Occipital lobe (tissue), 1 donor: ENCODE measurements at regions not wholly inside any gene's neighbourhood (a gene's known extent, or its start where the extent isn't known, plus 50 kb on each side); places are given as distances from the start of the nearest gene placed in this dataset.

Source experiments
- DNase-seq: peaks from one replicate; lab custom pipeline; 2025; lab: John Stamatoyannopoulos, UW

DNA sequence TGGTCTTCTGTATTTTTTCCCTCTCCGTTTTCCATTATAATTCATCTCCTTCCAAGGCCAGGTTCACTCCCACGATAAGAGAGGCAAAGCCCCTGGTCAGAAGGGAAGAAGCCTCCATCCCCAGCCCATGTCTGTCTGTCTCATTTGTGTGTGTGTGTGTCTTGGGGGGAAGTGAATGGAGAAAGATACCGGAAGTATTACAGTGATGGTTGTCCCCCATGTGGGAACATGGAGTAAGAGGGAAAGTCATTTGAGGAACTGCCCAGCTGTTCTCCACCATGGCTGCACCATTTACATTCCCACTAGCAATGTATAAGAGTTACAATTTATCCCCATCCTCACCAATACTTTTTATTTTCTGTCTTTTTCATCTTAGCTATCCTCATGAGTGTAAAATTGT lies 113.6 kb upstream of the ATP8B1 start:
- no peak for DNase-seq

DNA sequence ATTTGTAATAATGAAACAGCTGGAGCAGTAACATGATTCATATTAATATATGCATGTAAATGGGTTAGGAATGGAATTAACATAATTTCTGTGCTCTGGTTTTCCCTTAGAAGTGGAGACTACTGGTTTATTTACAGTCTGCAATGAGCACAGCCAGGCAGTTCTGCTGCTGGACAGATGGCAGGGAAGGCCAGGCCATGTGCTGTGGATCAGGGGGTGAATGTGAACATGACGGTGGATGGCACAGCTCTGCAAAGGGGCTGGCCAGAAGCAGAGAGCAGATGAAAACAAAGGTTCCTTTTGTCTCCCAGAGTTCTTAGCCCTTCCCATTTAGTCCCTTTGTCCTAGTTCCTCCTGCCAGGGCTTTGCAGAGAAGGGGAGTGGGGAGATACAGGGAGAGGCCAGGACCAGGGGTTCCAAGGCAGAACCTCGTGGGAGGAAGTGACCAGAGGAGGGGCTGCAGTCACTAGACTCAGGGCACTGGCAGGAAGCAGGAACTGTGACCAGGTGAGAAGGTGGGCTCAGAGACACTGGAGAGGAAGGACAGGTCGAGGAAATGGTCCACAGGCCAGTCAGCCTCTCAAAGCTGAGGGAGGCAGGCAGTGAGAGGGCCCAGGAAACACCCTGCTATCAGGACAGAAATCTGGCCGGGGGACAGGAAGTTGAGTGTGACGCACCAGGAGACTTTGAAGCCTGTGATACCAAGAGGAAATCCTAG lies 112.9 kb upstream of the ATP8B1 start:
- peak; percentile 53 for DNase-seq

DNA sequence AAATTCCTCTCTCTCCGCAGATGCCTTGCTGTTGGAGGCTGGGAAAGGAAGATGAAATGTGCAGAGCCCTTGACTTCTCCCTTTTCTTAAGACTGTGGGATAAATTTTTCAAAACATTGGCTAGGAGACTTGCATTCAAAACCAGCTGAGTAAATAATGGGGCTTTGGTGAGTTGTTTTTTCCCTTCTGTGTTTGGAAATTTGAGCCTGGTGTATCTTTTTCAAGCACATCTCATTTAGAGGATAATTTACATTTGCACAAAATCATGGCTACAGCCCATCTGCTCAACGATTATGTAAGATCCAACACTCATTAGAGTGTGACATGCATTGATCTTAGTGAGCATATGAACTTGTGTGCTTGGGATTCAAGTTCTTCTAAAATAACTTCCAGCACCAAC lies 112.1 kb upstream of the ATP8B1 start:
- DNase-seq: no peak

DNA sequence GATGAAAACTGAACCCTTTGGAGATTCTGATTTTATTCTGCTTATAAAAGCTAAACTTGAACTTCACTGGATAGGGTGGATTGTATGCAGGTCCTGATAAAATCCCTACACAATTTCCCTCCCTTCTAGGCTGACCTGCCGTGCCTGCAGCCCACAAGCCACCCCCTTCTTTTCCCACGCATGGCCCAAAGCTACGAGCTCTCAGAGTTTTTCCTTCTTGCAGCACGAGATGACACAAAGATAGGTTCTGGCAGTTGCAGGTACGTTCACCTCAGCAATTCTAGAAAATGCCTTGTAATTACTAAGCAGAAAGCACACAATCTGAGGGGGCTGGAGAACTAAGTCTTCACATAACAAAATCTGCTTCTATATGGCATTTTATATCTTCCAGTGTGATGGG lies 110.6 kb upstream of the ATP8B1 start:
- DNase-seq: no peak

DNA sequence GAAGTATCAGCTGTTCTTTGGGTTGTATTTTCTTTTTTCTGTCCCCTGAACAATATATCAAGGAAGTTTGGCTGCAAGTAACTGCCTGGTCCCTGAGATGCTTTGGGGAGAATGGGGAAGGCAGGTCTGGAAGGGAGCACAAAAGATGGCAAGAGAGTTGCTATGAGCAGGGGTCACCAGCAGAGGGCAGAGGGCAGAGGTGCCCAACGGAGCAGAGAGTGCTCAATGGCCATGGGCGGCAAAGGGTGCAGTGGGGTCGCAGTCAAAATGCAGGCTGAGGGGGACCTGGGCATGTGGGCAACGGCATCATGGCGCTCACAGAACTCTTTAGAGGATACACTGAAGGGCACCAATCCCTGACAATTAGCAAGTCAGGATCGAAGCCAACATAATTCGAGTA lies 107.7 kb upstream of the ATP8B1 start:
- DNase-seq: no peak

DNA sequence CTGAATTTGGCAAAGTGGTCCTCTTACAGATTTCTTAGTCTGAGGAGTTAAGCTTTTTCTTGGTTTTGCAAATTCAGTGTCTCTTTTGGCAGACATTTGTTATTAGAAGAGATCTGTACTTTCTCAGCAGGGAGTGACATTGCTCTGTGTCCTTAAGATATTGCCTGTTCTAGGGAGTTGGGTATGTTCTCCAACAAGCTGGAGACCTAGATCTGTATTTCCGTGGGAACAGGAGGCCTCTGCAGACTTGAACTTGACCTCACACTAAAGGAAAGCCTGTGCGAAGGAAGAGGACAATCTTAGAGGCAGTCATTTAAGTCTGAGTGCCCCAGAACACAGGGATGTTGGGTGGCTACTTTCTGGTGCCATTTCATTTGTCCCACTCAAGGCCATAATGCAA lies 107.0 kb upstream of the ATP8B1 start:
- no peak for DNase-seq

DNA sequence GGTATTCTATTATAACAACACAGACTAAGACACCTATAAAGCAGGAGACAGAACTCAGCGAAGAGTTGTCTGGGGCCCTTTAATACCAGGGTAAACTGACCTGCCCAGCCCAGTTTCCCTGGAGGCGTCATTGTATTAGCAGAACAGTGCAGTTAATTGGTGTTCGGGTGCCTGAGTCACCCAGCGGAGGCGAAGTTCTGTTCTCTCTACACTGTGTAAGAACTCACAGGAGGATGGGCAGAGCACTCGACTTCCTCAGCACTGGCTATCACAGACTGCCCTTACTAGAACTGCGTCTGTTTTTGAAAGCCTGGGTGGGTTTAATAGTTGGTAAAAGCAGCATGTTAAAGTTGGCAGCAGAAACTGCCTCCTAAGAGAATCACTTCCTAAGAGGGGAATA lies 106.5 kb upstream of the ATP8B1 start:
- DNase-seq: no peak

DNA sequence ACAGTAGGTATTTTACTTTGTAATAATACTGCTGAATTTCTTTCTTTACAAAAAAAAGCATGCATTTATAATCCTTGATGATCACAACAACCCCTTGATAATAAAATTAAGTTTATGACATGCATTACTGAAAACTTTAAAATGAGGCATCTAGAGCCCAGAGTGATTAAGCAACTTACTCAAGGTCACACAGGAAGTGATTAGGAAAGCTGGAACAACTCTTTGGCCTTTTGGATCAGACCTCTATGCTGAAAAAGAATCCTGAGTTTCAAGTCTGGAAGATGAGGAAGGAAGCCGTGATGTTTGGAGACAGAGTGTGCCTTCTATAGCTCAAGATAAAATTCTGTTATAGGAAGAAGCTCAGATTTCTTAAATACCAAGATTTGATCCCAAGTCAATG lies 105.0 kb upstream of the ATP8B1 start:
- DNase-seq: no peak

DNA sequence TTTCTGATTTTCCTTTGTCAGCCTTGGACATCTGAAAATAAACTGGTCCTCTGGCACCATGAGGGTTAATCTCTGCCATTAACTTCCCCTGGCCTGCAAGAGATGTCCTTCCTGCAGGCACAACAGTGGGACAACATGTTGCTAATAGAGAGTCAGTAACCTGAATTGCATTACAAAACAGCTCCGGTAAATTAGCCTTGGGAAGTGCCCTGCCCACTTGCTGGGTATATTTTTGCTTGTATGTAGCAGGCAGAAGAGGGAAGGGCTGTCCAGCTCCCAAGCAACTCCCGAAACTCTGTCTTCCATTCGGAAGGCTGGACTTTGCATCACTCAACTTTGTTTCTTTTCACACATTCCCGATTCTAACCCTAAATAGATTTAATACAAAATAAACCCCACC lies 104.4 kb upstream of the ATP8B1 start:
- DNase-seq: no peak

DNA sequence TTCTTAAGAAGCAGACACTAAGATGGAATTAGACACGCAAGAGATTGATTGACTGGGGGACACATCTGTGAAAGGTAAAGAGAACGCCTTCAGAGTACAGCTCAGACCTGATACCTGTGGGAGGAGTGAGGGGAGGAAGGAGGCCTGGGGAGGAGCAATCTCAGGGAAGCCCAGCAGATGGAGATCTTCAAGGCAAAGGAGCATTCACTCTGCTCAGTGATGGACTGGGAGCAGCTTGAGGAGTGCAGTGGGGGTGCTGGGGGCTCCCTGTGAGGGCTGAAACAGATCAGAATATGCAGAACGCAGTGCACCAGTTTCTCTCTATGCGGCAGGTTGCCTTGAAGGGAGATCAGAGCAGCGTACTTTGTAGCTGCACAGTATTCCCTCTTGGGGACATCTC lies 103.7 kb upstream of the ATP8B1 start:
- no peak for DNase-seq

DNA sequence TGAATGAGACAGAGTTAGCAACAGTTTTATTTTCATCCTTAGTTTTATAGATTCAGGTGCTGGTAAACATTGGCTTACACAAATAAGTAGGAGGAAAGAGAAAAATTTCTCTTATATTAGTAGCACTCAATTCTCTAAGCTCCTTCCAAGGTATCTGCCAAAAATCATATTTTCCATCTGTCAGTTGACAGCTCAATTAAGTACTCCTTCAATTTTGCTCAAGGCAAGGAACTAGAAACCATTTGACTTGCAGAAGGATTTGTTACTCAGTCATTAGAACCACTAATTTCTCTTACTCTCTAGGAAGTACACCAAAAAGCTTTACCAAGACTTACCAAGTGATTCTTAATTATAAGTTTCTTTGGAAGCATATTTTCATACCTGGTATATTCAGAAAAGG lies 101.4 kb upstream of the ATP8B1 start:
- DNase-seq: no peak

DNA sequence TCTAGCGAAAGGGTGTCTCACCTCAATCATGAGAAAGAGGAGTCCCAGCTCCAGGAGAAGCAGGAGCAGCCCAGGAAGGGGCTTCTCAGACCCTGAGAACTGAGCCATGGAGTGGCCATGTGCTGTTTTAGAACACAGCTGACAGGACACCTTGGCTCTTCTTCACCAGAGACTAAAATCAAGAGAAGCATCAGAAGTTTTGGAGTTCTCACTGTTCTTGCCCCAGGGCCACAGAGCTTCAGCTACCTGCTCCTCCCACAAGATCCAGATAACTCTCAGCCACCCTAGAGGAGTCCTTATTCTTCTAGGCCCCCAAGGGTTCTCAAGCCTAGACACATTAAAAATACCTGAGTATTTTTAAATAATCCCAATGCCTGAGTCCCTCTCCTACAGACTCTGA lies 99.6 kb upstream of the ATP8B1 start:
- DNase-seq: no peak

DNA sequence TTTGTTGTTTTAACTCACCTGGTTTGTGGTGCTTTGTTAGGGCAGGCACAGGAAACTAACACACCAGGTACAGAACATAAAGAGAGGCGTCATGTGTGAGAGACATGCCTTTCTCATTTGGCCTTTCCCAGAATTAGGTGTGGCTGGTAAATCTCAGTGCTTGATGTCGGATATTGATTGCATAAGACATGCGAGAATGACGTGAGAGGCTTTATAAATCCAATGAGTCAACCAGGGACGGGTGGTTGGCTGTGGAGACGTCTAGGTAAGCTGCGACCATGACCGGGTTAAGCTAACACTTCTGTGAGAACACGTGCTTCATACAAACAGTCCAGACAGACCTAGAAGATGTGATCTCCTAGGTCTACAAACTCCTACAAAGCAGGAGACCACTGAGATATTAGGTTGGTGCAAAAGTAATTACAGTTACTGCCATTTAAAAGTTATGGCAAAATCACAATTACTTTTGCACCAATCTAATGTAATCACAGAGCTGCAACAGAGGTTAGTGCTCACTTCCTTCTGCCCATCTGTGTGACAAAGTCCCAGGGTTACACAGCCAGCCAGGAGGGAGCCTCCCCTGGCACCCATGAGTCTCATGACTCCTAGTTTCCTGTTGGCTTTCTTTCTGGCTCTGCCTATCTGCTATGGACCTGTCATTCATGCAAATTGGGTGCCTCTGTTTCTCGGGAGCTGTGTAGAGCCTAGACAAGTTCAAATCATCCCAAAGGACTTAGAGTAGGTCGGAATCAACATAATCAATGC lies 98.9 kb upstream of the ATP8B1 start:
- DNase-seq: no peak

DNA sequence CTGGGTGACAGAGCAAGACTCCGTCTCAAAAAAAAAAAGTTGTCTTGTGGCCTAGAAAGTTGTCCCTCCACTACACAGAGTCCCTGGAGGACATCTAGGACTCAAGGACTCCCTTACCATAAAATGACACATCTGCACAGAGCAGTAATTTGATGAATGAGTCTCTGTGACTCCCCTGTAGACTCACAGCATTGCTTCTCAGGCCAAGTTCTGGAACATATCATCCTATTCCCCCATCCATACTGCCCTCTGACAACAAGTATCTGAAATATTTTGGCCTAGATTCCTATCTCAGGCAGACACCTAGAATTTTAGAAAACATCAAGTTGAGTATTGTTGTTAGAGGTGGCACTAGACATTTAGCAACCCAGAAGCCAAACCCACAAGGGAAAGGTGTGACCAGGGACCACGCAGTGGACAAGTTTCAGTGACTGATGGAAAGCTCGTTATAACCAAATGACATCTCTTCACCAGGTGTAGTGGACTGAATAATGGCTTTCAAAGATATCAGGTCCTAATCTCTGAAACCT lies 97.9 kb upstream of the ATP8B1 start:
- no peak for DNase-seq

DNA sequence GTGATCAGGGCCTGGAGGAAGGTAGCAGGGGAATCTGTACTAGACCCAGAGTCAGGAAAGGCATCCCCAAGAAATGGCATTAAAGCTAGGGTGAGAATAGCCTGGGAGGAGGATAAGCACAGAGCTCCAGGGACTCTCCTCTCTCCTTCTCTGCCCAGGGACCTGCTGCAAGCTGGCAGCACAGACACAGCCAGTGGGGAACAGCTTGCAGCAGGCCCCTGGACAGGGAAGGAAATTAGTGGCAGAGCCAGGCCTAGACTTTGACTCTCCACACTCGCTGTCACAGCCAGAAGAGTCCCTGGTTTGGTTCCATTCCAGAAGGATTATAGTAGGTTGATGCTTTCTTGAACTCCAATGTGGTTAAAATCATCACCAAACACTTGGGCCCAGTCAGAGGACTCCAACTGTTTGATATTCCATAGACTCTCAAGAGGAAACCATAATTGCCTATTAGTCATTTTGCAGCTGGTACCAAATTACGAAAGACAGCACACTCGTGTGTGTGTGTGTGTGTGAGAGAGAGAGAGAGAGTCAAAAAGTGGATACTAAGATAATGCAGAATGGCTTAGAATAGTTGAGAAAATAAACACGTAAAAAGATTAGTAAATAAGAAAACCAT lies 95.5 kb upstream of the ATP8B1 start:
- DNase-seq: no peak

DNA sequence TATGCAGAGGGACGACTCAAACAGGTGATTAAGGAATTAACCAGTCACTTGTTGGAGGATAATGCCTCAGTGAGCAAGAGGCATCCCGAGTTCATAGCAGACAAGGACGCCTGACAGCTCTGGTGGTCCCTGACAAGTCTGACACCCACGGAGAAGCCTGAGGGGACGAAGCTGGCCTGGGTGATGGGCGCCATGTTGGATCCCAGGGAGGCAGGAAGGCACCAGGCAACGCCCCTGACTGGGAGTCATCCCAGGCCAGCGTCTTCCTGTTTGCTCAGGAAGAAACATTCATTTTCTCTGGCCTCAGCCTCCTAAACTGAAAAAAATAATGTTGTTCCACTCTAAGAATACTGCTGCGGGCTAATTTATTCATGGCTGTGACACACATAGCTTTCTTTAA lies 92.1 kb upstream of the ATP8B1 start:
- no peak for DNase-seq

DNA sequence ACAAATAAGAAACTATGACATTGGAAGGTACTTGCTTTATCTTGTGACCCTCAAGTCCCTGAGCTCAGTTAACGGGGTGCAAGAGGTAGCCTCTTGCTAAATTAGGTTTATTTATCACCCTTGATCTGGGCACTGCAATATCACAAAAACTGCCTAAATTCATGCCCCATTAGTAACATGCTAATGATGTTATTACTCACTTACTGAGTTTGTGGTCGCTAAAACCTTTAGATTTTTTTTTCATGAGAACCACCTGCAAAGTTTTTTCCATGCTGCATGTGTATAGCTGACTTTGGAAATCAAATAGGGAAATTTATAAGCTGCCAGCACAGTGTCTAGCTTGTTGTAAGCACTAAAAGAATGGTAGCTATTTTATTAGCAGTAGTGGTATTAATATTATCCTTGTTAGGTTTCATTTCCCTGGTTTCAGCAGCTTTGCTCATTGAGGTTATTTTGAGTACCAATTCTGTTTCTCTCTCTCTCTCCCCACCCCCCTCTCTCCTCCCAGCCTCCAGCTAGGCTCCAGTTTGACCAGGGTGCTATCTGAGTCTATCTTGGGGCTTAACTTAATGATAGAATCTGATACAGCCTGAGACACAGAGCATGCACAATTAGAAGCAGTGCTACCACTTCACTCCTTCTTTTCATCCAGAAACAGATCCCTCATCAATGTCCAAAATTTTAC lies 88.7 kb upstream of the ATP8B1 start:
- DNase-seq: no peak

DNA sequence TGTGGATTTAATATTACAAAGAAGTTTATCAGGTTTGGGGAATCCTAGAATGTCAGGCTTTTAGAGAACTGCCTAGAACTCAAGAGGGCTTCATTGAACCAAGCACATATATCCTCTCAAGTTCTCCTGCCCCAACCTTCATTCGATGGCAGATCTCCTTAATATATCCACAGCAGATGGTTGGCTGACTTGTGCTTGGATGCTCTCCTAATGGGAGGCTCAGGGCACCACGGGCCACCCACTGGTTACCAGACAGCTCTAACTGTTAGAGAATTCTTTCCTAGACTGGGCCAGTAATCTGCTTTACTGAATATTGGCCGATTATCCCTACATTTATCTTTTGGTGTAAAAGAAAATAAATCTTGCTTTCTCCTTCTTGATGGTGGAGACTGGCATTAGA lies 87.2 kb upstream of the ATP8B1 start:
- DNase-seq: no peak

DNA sequence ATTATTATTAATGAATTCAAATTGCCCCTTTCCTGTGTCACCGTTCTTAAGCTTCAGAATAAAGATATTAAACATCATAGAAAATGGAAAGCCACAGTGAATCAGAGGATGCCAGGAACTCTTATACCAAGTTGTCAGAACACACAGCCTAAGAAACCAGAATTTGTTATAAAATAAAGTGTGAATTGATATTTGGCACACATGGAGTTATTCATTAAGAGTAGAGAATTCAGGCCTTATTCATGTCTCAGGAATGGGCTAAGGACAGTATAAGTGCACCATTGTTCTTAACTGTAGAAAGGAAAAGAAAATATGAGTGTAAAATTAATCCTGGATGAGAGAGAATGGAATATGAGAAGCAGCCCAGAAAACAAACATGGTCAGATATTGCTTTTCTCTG lies 86.7 kb upstream of the ATP8B1 start:
- no peak for DNase-seq

DNA sequence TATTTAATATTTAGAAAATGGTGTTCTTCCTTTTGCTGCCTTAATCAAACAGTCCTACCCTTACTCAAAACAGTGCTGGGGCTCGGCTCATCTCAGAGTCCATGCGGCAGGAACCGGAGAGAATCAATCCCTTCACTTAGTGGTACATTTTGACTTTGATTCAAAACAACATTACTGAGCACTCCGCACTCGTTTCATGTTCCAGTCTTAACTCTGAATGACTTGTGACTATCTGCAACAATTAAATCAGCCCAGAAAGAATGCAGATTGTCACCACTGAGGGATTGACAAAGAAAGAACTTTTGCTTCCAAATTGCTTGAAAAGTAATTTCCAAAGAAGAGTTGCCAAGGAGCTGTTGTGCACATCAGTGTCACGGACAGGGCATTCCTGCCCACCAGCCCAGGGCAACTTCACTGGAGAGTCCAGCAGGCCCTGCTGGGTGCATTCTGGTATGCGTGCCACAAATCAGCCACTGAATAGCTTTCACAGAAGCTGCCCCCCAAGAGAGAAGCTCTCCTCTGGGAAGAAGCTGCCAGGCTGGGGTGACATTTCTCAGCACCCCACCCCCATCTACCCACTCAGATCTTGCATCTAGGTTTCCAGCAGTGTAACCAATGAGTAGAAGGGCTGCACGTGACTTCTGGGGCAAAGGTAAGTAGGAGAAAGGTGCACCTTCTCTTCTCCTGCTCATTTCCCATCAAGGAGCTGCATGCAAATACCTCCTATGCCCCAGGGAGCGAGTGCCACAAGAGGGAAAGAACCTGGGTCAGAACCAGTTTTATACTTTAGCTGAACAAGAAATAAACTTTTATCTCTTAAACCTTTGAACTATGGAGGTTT lies 84.6 kb upstream of the ATP8B1 start:
- no peak for DNase-seq

DNA sequence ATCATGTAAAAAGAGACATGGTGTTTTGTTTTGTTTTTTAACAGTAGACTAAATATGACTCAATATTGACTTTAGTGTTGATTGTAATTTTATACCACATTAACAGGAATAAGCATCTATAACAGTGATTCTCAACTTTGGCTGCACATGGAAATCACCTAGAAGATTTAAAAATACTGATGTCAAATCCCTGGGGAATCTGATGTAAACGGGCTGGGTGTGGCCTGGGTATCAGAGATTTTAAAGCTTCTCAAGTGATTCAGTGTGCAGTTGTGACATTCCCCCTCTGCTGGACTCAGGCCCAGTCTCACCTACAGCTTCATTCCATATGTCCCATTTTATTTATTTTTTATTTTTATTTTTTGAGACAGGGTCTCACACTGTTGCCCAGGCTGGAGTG lies 82.8 kb upstream of the ATP8B1 start:
- no peak for DNase-seq
